ENCODE measurements at regions not wholly inside any gene's neighbourhood (a gene's known extent, or its start where the extent isn't known, plus 50 kb on each side); places are given as distances from the start of the nearest gene placed in this dataset.

GRCh38 chr2:239472235-239472775, 71.5 kb upstream of the HDAC4 start:
- peak; percentile 93 for DNase-seq

DNA sequence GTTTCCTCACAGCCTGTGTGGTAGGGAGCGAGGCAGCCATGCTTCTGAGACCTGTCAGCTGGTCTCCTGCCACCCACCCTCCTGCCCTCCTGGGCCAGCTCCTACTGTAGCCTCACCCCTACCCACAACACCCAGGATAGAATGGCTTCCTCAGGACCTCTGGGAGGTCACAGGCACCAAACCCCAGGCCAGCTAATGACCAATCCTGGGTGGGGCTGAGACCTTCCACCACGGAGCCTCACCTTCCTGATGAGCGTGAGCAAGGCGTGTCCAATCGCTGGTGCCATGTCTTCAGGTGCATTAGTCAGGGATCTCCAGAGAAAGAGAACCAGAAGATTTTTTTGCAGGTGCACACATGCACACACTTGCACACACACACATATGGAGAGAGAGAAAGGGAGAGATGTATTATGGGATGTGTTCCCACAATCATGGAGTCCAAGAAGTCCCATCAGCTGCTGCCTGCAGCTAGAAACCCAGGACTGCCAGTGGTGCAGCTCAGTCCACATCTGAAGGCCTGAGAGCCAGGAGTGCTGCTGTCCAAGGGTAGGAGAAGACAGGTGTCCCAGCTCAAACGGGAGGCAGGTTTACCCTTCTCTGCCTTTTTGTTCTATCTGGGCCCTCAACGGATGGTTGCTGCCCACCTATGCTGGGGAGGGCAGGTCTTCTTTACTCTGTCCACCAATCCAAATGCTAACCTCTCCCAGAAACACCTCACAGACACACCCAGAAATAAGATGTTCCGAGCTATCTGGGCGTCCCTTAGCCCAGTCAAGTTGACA, 70.4 kb upstream of the HDAC4 start:
- DNase-seq = no peak

DNA sequence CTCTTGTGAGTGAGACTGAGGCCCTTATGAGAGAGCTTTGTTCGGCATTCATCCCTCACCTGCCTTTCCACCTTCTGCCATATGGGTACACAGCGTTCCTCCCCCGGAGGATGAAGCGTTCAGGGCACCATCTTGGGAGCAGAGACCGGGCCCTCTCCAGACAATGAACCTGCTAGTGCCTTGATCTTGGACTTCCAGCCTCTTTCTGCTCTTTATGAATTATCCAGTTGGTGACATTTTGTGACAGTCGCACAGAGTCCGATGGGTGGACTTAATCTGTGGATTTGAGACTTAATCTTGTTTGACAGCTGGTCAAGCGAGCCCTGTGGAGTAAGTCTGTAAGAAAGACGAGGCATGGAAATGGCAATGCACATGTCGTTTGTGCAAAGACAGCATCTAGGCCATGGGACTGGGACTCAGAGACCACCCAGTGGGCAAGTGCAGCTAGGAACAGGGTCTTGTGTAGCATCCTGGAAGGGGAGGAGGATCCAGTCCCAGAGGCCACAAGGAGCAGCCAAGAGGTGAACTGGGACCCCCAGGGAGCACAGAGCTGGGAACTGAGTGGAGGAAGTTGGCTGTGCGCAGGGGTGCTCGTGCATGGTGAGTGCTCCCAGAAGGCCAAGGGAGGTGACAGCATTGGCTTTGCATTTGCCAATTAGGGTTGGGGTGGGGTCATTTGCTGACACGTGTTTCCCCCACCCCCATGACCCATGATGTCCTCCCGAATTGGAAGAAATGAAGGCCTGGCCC, 69.5 kb upstream of the HDAC4 start:
- DNase-seq = no peak

GRCh38 chr2:239469106-239469960, 68.5 kb upstream of the HDAC4 start:
- no peak for DNase-seq

- DNase-seq = no peak
Measured at GRCh38 chr2:239468491-239469105, 67.8 kb upstream of the HDAC4 start.

- no peak for DNase-seq
Measured at GRCh38 chr2:239467956-239468490, 67.2 kb upstream of the HDAC4 start.

GRCh38 chr2:239467281-239467955, 66.6 kb upstream of the HDAC4 start:
- DNase-seq = no peak

DNA sequence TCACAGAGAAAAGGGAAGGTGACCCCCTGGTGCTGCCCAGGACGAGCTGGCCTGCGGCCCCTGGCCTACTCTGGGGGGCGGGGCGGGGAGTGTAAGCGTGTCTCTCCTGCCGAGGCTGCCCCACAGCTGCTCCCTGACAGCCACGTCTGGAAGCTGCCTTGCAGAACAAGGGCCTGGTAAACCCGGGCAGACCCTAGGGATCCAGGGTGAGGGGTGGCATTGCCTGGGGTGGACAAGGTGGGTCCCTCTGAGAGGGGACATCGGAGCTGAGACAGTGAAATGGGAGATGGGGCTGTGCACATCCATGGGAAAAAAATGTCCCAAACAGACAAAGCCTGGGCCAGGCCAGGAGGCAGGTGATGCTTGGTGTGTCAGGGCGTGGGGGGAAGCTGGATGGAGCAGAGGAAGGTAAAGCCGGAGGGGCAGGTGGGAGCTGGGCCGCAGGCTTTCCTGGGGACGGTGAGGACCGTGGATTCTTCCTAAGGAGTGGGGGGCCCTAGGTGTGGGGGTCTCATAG, 66.0 kb upstream of the HDAC4 start:
- DNase-seq = no peak

- DNase-seq = no peak
Measured at GRCh38 chr2:239466061-239466754, 65.4 kb upstream of the HDAC4 start.

- no peak for DNase-seq
Measured at GRCh38 chr2:239465017-239466001, 64.5 kb upstream of the HDAC4 start.

- DNase-seq = no peak
Measured at GRCh38 chr2:239464166-239465016, 63.6 kb upstream of the HDAC4 start.

DNA sequence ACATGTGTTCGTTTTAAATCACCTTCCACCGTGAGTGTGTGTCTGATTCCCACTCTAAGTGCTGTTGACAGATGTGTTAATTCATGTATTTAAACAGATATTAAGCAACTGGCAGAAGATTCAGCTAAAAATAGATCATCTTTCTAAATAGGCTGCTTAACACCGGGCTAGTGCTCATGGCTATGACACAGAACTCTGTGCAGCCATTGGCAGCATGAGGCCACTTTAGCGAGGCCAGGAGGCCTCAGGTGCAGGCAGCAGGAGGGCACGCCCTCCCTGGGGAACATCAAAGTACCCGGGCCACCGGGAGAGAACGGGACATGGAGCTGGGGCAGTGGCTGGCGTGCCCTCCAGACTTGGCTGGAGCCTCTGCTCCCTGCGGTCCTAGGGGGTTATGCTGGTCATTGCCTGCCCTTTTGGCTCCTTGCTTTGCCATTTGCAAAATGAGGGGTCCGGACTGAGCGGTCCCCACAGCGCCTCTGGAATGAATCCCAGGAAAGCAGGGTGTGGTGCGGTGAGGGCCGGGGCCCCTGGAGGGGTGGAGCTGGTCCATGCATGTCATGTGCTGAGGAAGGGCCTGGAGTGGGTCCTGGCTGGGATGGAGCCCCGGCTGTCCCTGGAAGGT, 62.8 kb upstream of the HDAC4 start:
- DNase-seq = no peak

DNA sequence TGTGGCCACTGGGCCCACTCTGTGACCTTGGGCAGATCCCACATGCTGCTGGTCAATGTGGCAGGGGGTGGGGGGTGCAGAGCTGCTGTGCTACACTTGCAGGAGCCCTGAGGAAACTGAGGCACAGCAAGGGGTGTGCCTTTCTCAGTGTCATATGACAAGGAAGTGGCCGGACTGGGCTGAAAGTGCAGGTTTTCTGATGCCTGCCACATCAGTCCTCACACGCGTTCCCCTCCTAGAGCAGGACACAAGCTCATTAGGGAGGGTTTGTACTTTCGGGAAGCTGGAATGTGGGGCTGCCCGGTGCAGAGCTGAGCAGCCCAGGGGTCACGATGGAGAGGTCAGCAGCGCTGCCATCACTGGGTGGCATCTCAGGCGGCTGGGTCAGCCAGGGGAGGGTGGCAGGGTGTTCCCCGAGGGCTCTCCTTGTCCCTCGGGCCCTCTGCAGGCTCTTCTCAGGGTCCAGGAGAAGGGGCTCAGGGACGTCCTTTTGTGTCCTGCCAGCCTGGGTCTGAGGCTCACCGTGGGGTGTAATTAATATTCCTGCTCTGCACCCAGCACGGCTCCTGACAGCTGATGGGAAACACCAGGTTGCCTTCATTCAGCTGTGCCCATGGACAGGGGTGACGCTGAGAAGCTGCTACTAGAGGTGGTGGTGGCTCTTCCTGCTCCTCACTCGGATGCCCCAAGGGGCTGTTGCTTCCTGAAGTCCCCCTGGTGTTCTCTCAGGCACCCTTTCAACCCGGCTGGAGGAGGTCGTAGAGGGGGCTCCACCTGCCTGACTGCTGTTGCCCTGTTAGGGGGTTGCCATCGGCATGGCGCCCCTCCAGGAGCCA, 62.1 kb upstream of the HDAC4 start:
- no peak for DNase-seq

GRCh38 chr2:239462191-239462515, 61.3 kb upstream of the HDAC4 start:
- DNase-seq = no peak

DNA sequence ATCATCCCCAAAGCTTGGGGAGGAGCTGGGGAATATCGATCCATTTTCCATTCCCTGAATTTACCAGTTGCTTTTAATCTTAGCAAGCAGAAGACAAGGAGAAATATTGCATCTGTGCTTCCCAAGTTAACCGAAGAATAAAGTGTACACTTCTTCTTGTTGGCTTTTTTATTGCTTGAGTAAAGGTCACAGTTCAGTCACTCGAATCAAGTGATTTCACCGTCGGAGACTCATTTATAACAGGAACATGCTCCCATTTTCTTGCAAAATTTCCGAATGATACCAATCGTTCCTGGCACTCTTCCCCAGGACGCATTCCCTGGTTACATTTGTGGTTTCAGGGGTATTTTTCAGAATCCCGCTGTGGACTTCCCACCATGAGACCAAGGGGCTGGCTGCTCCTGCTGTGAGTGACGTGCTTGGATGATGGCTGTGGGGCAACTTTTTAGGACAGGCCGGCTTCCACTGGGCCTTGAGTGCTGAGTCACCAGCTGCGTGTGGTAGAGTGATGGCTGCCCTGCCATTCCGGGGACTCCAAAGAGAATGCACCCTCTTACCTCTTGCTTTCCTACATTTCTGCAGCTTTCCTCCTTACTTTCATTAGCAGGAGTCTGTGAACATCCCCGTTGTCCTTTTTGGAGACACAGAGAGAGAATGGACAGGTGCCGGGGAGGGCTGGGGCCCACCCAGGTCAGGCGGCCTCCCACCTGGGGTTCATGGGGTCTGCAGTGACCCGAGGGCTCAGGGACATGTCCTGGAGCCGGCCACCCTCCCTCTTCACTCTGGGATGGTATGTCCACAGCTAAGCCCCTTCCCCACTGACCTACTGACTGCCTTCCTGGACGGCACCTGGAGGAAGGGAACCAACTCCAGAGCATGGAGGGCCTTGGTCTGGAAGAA, 60.7 kb upstream of the HDAC4 start:
- no peak for DNase-seq

- DNase-seq = no peak
Measured at GRCh38 chr2:239460780-239461179, 60.0 kb upstream of the HDAC4 start.

Measured in NCI-H748 treated with DMSO at 0.1 percent for 48 hours (cell line).